ENCODE measurements at regions not wholly inside any gene's neighbourhood (a gene's known extent, or its start where the extent isn't known, plus 50 kb on each side); places are given as distances from the start of the nearest gene placed in this dataset.

DNA sequence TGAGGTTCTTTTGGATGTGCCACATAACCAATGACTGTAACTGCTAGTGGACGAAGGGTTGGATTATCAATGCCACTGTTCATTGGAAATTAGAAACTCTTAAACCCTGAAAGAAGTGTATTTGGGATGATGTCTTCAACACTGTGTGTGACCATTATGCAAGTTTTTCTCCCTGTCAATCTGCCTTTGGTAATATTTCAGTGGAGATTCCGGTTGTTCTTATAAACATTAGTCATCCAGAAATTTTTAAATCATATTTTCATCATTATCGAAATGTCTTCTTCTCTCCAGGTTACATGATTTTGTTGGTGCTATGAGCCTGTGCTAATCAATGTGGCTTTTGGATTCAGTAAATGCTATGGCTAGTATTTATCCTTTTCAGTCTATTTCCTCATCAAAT lies 61.7 kb upstream of the KLF6 start:
- TF ChIP-seq CTCF (IDR thresholded peaks at IDR 0.05) (no peak), POLR2A (IDR thresholded peaks at IDR 0.05) (no peak)

All from testis (tissue), 2 donors.